Gastrocnemius medialis (tissue), 4 donors: ENCODE measurements at regions not wholly inside any gene's neighbourhood (a gene's known extent, or its start where the extent isn't known, plus 50 kb on each side); places are given as distances from the start of the nearest gene placed in this dataset.
"Not testable (repeated sequence)": the region's sequence is repeated elsewhere in the genome, so short reads cannot be mapped to it uniquely, and the experiment has no call there.

ENCODE experiments used
- ATAC-seq, 2 donors: fragments of 150-250 bp; one replicate each; pipeline ENCODE4 v1.9.1; 2016
- DNase-seq, 2 donors: peaks; one replicate each; pipeline ENCODE4 v3.0.0-alpha.2; 2019
- H3K27ac ChIP-seq, 4 donors: fragments of 200-600 bp; sonication (generic); 1 replicate in 1 of 4; 2 replicates in 3 of 4; pipeline ENCODE4 v1.5.1; 2016 to 2018; ENCODE audit warnings: mild to moderate bottlenecking in 2 of 4, moderate library complexity in 1 of 4
- H3K27me3 ChIP-seq, 3 donors: fragments of 200-600 bp; sonication (generic) in 2 of 3; 1 replicate in 1 of 3; 2 replicates in 2 of 3; pipeline versions ENCODE4 v1.5.1 to v1.6.0; 2016 to 2019; ENCODE audit warnings: mild to moderate bottlenecking in 1 of 3, moderate library complexity in 1 of 3
- H3K36me3 ChIP-seq, 2 donors: fragments of 200-600 bp; sonication (generic) in 1 of 2; one replicate each; pipeline ENCODE4 v1.5.1; 2017 to 2018
- H3K4me1 ChIP-seq, 2 donors: fragments of 200-600 bp; sonication (generic) in 1 of 2; one replicate each; pipeline ENCODE4 v1.5.1; 2016 to 2017; ENCODE audit warnings: mild to moderate bottlenecking in 2 of 2
- H3K4me3 ChIP-seq, 4 donors: fragments of 200-600 bp; sonication (generic) in 3 of 4; 1 replicate in 1 of 4; 2 replicates in 3 of 4; pipeline ENCODE4 v1.5.1; 2016 to 2019; ENCODE audit warnings: mild to moderate bottlenecking in 2 of 4
- H3K9me3 ChIP-seq, 3 donors: fragments of 200-600 bp; sonication (generic) in 2 of 3; 1 replicate in 1 of 3; 2 replicates in 2 of 3; pipeline ENCODE4 v1.5.1; 2016 to 2019
- CTCF ChIP-seq, 5 experiments: fragments of 450-650 bp in 3 of 5; fragments of 200-600 bp in 2 of 5; sonication (generic) in 2 of 5; IDR thresholded peaks in 4 of 5; conservative IDR thresholded peaks in 1 of 5; 1 replicate in 4 of 5; 2 replicates in 1 of 5; pipeline ENCODE4 v1.5.1; 2016 to 2019; ENCODE audit warnings: antibody characterized with exemption in 5 of 5, mild to moderate bottlenecking in 3 of 5, moderate library complexity in 3 of 5
- POLR2A ChIP-seq, 2 donors: fragments of 450-650 bp; IDR thresholded peaks; one replicate each; pipeline ENCODE4 v1.6.1; 2017; ENCODE audit warnings: antibody characterized with exemption in 2 of 2, mild to moderate bottlenecking in 2 of 2, moderate library complexity in 2 of 2
- in situ Hi-C, 4 donors: fragments of 200-750 bp; cut with MboI; loops; one replicate each; pipeline versions ENCODE4 v1.15.0 to v1.8.0; 2017; ENCODE audit warnings: low sequenced_read_pairs in 4 of 4
- intact Hi-C: fragments of 100-400 bp; cut with DNase I; formaldehyde crosslinking; loops from one replicate; pipeline ENCODE4 v1.15.1; 2023; ENCODE audit warnings: low total_unique reads

- DNase-seq (no peak), ATAC-seq (no peak)
- H3K27ac ChIP-seq = no peak overlapping the region
- intact Hi-C loops (no loop called here), in situ Hi-C loops (no loop called here)
- no peak overlapping the region for H3K4me3 ChIP-seq
- H3K4me1 ChIP-seq = no peaks in the 10 kb centered on the region
- TF ChIP-seq POLR2A (IDR thresholded peaks at IDR 0.05) = no peak
- TF ChIP-seq CTCF (IDR thresholded peaks at IDR 0.05 in 4 of 5, conservative IDR thresholded peaks at IDR 0.05 in 1 of 5) = no peak
- no peaks in the 10 kb centered on the region for H3K9me3 ChIP-seq
- H3K36me3 ChIP-seq = no peaks in the 10 kb centered on the region
- H3K27me3 ChIP-seq = no peaks in the 10 kb centered on the region
These were observed 238.8 kb downstream of the ARL4A start for GRCh38 chr7:12926206-12926605.

GRCh38 chr7:12927635-12928434 is 240.4 kb downstream of the ARL4A start:
- in situ Hi-C loops = no loop called here
- H3K36me3 ChIP-seq = no peaks in the 10 kb centered on the region
- no peak overlapping the region for H3K27ac ChIP-seq
- TF ChIP-seq CTCF (IDR thresholded peaks at IDR 0.05 in 4 of 5, conservative IDR thresholded peaks at IDR 0.05 in 1 of 5) (no peak), POLR2A (IDR thresholded peaks at IDR 0.05) (no peak)
- no peak overlapping the region for H3K4me3 ChIP-seq
- no peak for DNase-seq
- no peaks in the 10 kb centered on the region for H3K27me3 ChIP-seq
- no peaks in the 10 kb centered on the region for H3K4me1 ChIP-seq
- no peaks in the 10 kb centered on the region for H3K9me3 ChIP-seq
- no peak for ATAC-seq
- intact Hi-C loops = no loop called here

GRCh38 chr7:12929476-12930140 is 242.2 kb downstream of the ARL4A start:
- ATAC-seq (no peak), DNase-seq (no peak)
- Histone ChIP-seq H3K27me3 (no peaks in the 10 kb centered on the region), H3K9me3 (no peaks in the 10 kb centered on the region), H3K4me1 (no peaks in the 10 kb centered on the region), H3K27ac (no peak overlapping the region), H3K4me3 (no peak overlapping the region), H3K36me3 (no peaks in the 10 kb centered on the region)
- in situ Hi-C loops = no loop called here
- intact Hi-C loops = no loop called here
- TF ChIP-seq POLR2A (IDR thresholded peaks at IDR 0.05) (no peak), CTCF (IDR thresholded peaks at IDR 0.05 in 4 of 5, conservative IDR thresholded peaks at IDR 0.05 in 1 of 5) (no peak)

- ATAC-seq (no peak), DNase-seq (no peak)
- no peak for TF ChIP-seq POLR2A (IDR thresholded peaks at IDR 0.05)
- no peak for TF ChIP-seq CTCF (IDR thresholded peaks at IDR 0.05 in 4 of 5, conservative IDR thresholded peaks at IDR 0.05 in 1 of 5)
- intact Hi-C loops (no loop called here), in situ Hi-C loops (no loop called here)
- H3K9me3 ChIP-seq = no peaks in the 10 kb centered on the region
- H3K4me1 ChIP-seq = no peaks in the 10 kb centered on the region
- no peak overlapping the region for H3K4me3 ChIP-seq
- no peaks in the 10 kb centered on the region for H3K36me3 ChIP-seq
- no peaks in the 10 kb centered on the region for H3K27me3 ChIP-seq
- no peak overlapping the region for H3K27ac ChIP-seq
These were observed 243.1 kb downstream of the ARL4A start for GRCh38 chr7:12930534-12930933.

GRCh38 chr7:12931465-12931864 is 244.0 kb downstream of the ARL4A start:
- H3K27me3 ChIP-seq, H3K4me3 ChIP-seq, DNase-seq, H3K9me3 ChIP-seq, H3K27ac ChIP-seq, ATAC-seq, H3K36me3 ChIP-seq, intact Hi-C loops, H3K4me1 ChIP-seq, in situ Hi-C loops: not testable (repeated sequence)
